ENCODE measurements at regions not wholly inside any gene's neighbourhood (a gene's known extent, or its start where the extent isn't known, plus 50 kb on each side); places are given as distances from the start of the nearest gene placed in this dataset.
"Not testable (repeated sequence)": the region's sequence is repeated elsewhere in the genome, so short reads cannot be mapped to it uniquely, and the experiment has no call there.

DNA sequence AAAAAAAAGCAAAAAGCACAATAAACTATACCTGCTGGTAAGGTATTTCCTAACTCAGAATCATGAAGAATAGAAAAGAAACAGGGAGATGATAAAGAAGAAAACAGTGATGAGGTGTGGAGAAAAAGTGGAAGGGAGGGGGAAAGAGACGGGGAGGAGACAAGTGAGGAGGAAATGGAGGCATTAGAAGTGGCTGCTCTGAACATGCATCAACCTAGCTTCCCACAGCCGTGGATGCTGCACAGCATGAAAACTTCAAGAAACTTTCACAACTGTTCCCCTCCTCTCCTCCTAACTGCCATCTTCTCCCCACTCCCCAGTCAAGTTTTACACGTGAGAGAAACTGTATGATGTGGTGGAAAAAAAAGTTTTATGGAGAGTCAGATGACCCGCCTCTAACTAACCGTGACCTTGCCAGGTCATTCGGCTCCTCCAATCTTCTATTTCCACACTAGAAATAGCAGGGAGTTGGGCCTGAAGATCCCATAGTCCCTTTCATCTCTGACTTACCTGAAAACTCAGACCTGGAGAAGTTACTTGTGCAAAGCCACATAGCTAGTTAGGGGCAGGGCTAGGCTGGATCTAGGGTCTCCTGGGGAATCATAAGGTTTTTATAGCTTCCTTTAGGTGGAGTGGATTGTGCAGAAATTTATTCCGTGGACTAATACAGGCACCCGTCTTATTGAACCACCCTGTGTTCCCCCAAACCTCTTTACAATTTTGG, 461.9 kb downstream of the KLF5 start:
- Histone ChIP-seq H3K4me3 (ENCODE audit: low read length) (no peak overlapping the region), H3K36me3 (ENCODE audit: control insufficient read depth, insufficient read depth, low read length) (no peaks in the 10 kb centered on the region), H3K4me1 (ENCODE audit: control insufficient read depth, insufficient read depth, low read length) (peaks cover 7% of the 10 kb centered on the region), H3K27me3 (ENCODE audit: control insufficient read depth, insufficient read depth, low read length) (no peaks in the 10 kb centered on the region), H3K27ac (ENCODE audit: low read length) (no peak overlapping the region), H3K9me3 (replicated peaks; ENCODE audit: control insufficient read depth, low read depth, low read length) (no peaks in the 10 kb centered on the region)
- no peak for DNase-seq
- no CpG with 5 or more reads among the region's 8 CpGs for WGBS (ENCODE audit: insufficient coverage)

GRCh38 chr13:73520135-73520534, 461.3 kb downstream of the KLF5 start:
- H3K9me3 ChIP-seq (replicated peaks; ENCODE audit: control insufficient read depth, low read depth, low read length); H3K27ac ChIP-seq (ENCODE audit: low read length); H3K36me3 ChIP-seq (ENCODE audit: control insufficient read depth, insufficient read depth, low read length); H3K4me1 ChIP-seq (ENCODE audit: control insufficient read depth, insufficient read depth, low read length); DNase-seq; H3K4me3 ChIP-seq (ENCODE audit: low read length); H3K27me3 ChIP-seq (ENCODE audit: control insufficient read depth, insufficient read depth, low read length): not testable (repeated sequence)
- no CpG with 5 or more reads among the region's 2 CpGs for WGBS (ENCODE audit: insufficient coverage)

GRCh38 chr13:73519396-73520116, 460.8 kb downstream of the KLF5 start:
- H3K27me3 ChIP-seq (ENCODE audit: control insufficient read depth, insufficient read depth, low read length): no peaks in the 10 kb centered on the region
- peaks cover 7% of the 10 kb centered on the region for H3K4me1 ChIP-seq (ENCODE audit: control insufficient read depth, insufficient read depth, low read length)
- no peaks in the 10 kb centered on the region for H3K9me3 ChIP-seq (replicated peaks; ENCODE audit: control insufficient read depth, low read depth, low read length)
- no peak overlapping the region for H3K27ac ChIP-seq (ENCODE audit: low read length)
- no peak for DNase-seq
- no peak overlapping the region for H3K4me3 ChIP-seq (ENCODE audit: low read length)
- H3K36me3 ChIP-seq (ENCODE audit: control insufficient read depth, insufficient read depth, low read length): no peaks in the 10 kb centered on the region
- no CpG with 5 or more reads among the region's 6 CpGs for WGBS (ENCODE audit: insufficient coverage)

- Histone ChIP-seq H3K27ac (ENCODE audit: low read length) (no peak overlapping the region), H3K9me3 (replicated peaks; ENCODE audit: control insufficient read depth, low read depth, low read length) (no peaks in the 10 kb centered on the region), H3K4me3 (ENCODE audit: low read length) (no peak overlapping the region), H3K27me3 (ENCODE audit: control insufficient read depth, insufficient read depth, low read length) (no peaks in the 10 kb centered on the region), H3K4me1 (ENCODE audit: control insufficient read depth, insufficient read depth, low read length) (peaks cover 7% of the 10 kb centered on the region), H3K36me3 (ENCODE audit: control insufficient read depth, insufficient read depth, low read length) (no peaks in the 10 kb centered on the region)
- DNase-seq: no peak
- WGBS (ENCODE audit: insufficient coverage): no CpG with 5 or more reads among the region's 1 CpG
These were observed 459.0 kb downstream of the KLF5 start for GRCh38 chr13:73517766-73518165.

- Histone ChIP-seq H3K36me3 (ENCODE audit: control insufficient read depth, insufficient read depth, low read length) (no peaks in the 10 kb centered on the region), H3K4me3 (ENCODE audit: low read length) (no peak overlapping the region), H3K9me3 (replicated peaks; ENCODE audit: control insufficient read depth, low read depth, low read length) (no peaks in the 10 kb centered on the region), H3K27me3 (ENCODE audit: control insufficient read depth, insufficient read depth, low read length) (no peaks in the 10 kb centered on the region), H3K4me1 (ENCODE audit: control insufficient read depth, insufficient read depth, low read length) (peaks cover 7% of the 10 kb centered on the region), H3K27ac (ENCODE audit: low read length) (no peak overlapping the region)
- peak; percentile 56 for DNase-seq
- WGBS (ENCODE audit: insufficient coverage): no CpG with 5 or more reads among the region's 2 CpGs
These were observed 457.9 kb downstream of the KLF5 start for GRCh38 chr13:73516731-73517130.

DNA sequence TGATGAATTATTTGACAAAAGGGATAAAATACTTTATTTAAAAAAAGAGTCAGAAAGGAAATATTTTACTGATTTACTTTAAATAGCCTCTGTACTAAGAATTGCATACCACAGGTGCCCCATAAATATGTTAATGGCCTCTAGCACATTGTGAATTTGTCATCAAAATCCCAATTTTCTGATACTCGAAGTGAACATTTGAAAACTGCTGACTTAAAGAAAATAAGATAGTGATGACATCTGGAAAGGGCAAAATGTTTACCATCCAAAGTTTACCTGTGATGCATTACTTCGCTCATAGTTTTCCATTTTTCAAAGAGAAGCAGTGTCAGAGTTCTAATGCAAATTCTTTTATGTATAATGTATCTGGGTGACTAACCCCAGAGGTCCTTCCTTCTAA, 455.4 kb downstream of the KLF5 start:
- no CpG with 5 or more reads among the region's 2 CpGs for WGBS (ENCODE audit: insufficient coverage)
- H3K4me3 ChIP-seq (ENCODE audit: low read length): no peak overlapping the region
- H3K36me3 ChIP-seq (ENCODE audit: control insufficient read depth, insufficient read depth, low read length): no peaks in the 10 kb centered on the region
- H3K9me3 ChIP-seq (replicated peaks; ENCODE audit: control insufficient read depth, low read depth, low read length): no peaks in the 10 kb centered on the region
- no peak for DNase-seq
- no peaks in the 10 kb centered on the region for H3K27me3 ChIP-seq (ENCODE audit: control insufficient read depth, insufficient read depth, low read length)
- no peaks in the 10 kb centered on the region for H3K4me1 ChIP-seq (ENCODE audit: control insufficient read depth, insufficient read depth, low read length)
- no peak overlapping the region for H3K27ac ChIP-seq (ENCODE audit: low read length)

- Histone ChIP-seq H3K4me1 (ENCODE audit: control insufficient read depth, insufficient read depth, low read length) (no peaks in the 10 kb centered on the region), H3K9me3 (replicated peaks; ENCODE audit: control insufficient read depth, low read depth, low read length) (no peaks in the 10 kb centered on the region), H3K27ac (ENCODE audit: low read length) (no peak overlapping the region), H3K36me3 (ENCODE audit: control insufficient read depth, insufficient read depth, low read length) (no peaks in the 10 kb centered on the region), H3K4me3 (ENCODE audit: low read length) (no peak overlapping the region), H3K27me3 (ENCODE audit: control insufficient read depth, insufficient read depth, low read length) (no peaks in the 10 kb centered on the region)
- no peak for DNase-seq
- WGBS (ENCODE audit: insufficient coverage): 60% methylated on average over 2 of the region's 3 CpGs
These were observed 454.9 kb downstream of the KLF5 start for GRCh38 chr13:73513751-73514150.

- Histone ChIP-seq H3K4me3 (ENCODE audit: low read length) (no peak overlapping the region), H3K4me1 (ENCODE audit: control insufficient read depth, insufficient read depth, low read length) (no peaks in the 10 kb centered on the region), H3K9me3 (replicated peaks; ENCODE audit: control insufficient read depth, low read depth, low read length) (no peaks in the 10 kb centered on the region), H3K27me3 (ENCODE audit: control insufficient read depth, insufficient read depth, low read length) (no peaks in the 10 kb centered on the region), H3K36me3 (ENCODE audit: control insufficient read depth, insufficient read depth, low read length) (no peaks in the 10 kb centered on the region), H3K27ac (ENCODE audit: low read length) (no peak overlapping the region)
- WGBS (ENCODE audit: insufficient coverage): 40% methylated on average over 1 of the region's 2 CpGs
- no peak for DNase-seq
These were observed 450.0 kb downstream of the KLF5 start for GRCh38 chr13:73508841-73509240.

DNA sequence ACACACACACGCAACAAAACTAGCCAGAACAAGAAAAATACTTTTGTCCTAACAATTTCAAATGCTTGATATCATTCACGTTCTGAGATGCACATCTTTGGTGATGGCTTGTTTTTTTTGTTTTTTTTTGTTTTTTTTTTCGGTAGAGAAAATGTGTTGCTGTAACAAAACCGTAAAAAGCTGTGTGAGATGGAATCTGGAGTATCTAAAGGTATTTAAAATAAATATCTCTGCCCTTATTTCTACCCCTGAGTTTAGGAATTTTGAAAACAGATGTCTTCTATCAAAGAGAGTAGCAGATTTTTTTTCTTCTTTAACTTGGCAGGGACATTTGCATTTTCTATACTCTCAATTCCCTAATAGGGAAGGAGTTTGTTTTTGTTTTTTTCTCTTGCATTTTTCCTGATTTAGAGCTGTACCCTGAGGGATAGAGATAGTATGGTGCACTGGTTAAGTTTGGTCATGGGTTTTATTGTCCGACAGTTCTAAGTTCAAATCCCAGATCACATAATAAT, 446.6 kb downstream of the KLF5 start:
- Histone ChIP-seq H3K9me3 (replicated peaks; ENCODE audit: control insufficient read depth, low read depth, low read length) (no peaks in the 10 kb centered on the region), H3K27me3 (ENCODE audit: control insufficient read depth, insufficient read depth, low read length) (no peaks in the 10 kb centered on the region), H3K4me1 (ENCODE audit: control insufficient read depth, insufficient read depth, low read length) (no peaks in the 10 kb centered on the region), H3K4me3 (ENCODE audit: low read length) (no peak overlapping the region), H3K36me3 (ENCODE audit: control insufficient read depth, insufficient read depth, low read length) (no peaks in the 10 kb centered on the region), H3K27ac (ENCODE audit: low read length) (no peak overlapping the region)
- WGBS (ENCODE audit: insufficient coverage): no CpG with 5 or more reads among the region's 5 CpGs
- peak; percentile 70 for DNase-seq

DNA sequence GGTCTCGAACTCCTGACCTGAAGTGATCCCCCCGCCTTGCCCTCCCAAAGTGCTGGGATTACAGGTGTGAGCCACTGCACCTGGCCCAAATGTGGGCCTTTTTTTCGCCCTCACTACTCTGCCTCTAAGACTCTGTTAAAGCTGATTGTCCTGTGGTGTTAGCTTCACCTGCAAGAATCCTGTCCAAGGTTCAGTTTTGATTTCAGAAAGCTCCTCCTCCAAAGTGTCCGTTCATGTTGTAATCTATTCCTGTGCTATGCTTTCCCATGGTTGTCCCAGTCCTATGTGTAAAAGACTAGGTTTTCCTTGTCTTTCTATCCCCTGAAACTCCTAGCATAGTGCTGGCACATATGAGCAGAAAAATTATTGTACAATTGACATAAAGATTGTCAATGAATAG, 440.9 kb downstream of the KLF5 start:
- no peaks in the 10 kb centered on the region for H3K27me3 ChIP-seq (ENCODE audit: control insufficient read depth, insufficient read depth, low read length)
- H3K4me3 ChIP-seq (ENCODE audit: low read length): no peak overlapping the region
- DNase-seq: no peak
- H3K36me3 ChIP-seq (ENCODE audit: control insufficient read depth, insufficient read depth, low read length): no peaks in the 10 kb centered on the region
- no peak overlapping the region for H3K27ac ChIP-seq (ENCODE audit: low read length)
- H3K4me1 ChIP-seq (ENCODE audit: control insufficient read depth, insufficient read depth, low read length): no peaks in the 10 kb centered on the region
- no peaks in the 10 kb centered on the region for H3K9me3 ChIP-seq (replicated peaks; ENCODE audit: control insufficient read depth, low read depth, low read length)
- 94% methylated on average over 3 of the region's 4 CpGs for WGBS (ENCODE audit: insufficient coverage)

All from muscle of leg (tissue), 3 donors.